ENCODE measurements at regions not wholly inside any gene's neighbourhood (a gene's known extent, or its start where the extent isn't known, plus 50 kb on each side); places are given as distances from the start of the nearest gene placed in this dataset.

GRCh38 chr2:163247847-163248220 lies 409.3 kb upstream of the KCNH7 start:
- Mint-ChIP-seq H3K27ac (ENCODE audit: unreplicated experiment) (no peak overlapping the region), H3K4me1 (ENCODE audit: unreplicated experiment) (peaks cover 3% of the 10 kb centered on the region), H3K36me3 (ENCODE audit: low read depth, unreplicated experiment) (no peaks in the 10 kb centered on the region)

GRCh38 chr2:163247156-163247846 lies 408.7 kb upstream of the KCNH7 start:
- no peak for TF ChIP-seq CTCF (IDR thresholded peaks at IDR 0.05; ENCODE audit: unreplicated experiment)
- no peaks in the 10 kb centered on the region for H3K9me3 Mint-ChIP-seq (ENCODE audit: unreplicated experiment)
- DNase-seq (ENCODE audit: low spot score) = no peak
- no peak overlapping the region for H3K27ac Mint-ChIP-seq (ENCODE audit: unreplicated experiment)
- H3K4me3 Mint-ChIP-seq (ENCODE audit: unreplicated experiment) = no peak overlapping the region
- no peaks in the 10 kb centered on the region for H3K27me3 Mint-ChIP-seq (ENCODE audit: unreplicated experiment)
- H3K4me1 Mint-ChIP-seq (ENCODE audit: unreplicated experiment) = peaks cover 3% of the 10 kb centered on the region
- no peaks in the 10 kb centered on the region for H3K36me3 Mint-ChIP-seq (ENCODE audit: low read depth, unreplicated experiment)

More at GRCh38 chr2:163247847-163248220, 409.3 kb upstream of the KCNH7 start:
- Mint-ChIP-seq H3K4me3 (ENCODE audit: unreplicated experiment) (no peak overlapping the region), H3K27me3 (ENCODE audit: unreplicated experiment) (no peaks in the 10 kb centered on the region), H3K9me3 (ENCODE audit: unreplicated experiment) (no peaks in the 10 kb centered on the region)
- no peak for TF ChIP-seq CTCF (IDR thresholded peaks at IDR 0.05; ENCODE audit: unreplicated experiment)
- no peak for DNase-seq (ENCODE audit: low spot score)

GRCh38 chr2:163246135-163246534 lies 407.6 kb upstream of the KCNH7 start:
- Mint-ChIP-seq H3K27ac (ENCODE audit: unreplicated experiment) (no peak overlapping the region), H3K4me3 (ENCODE audit: unreplicated experiment) (no peak overlapping the region), H3K4me1 (ENCODE audit: unreplicated experiment) (no peaks in the 10 kb centered on the region), H3K9me3 (ENCODE audit: unreplicated experiment) (no peaks in the 10 kb centered on the region), H3K27me3 (ENCODE audit: unreplicated experiment) (no peaks in the 10 kb centered on the region), H3K36me3 (ENCODE audit: low read depth, unreplicated experiment) (no peaks in the 10 kb centered on the region)
- DNase-seq (ENCODE audit: low spot score) = no peak
- no peak for TF ChIP-seq CTCF (IDR thresholded peaks at IDR 0.05; ENCODE audit: unreplicated experiment)

- Mint-ChIP-seq H3K27ac (ENCODE audit: unreplicated experiment) (no peak overlapping the region), H3K4me1 (ENCODE audit: unreplicated experiment) (no peaks in the 10 kb centered on the region)
These were observed 398.0 kb upstream of the KCNH7 start for GRCh38 chr2:163236553-163236952.

More at GRCh38 chr2:163236553-163236952, 398.0 kb upstream of the KCNH7 start:
- H3K27me3 Mint-ChIP-seq (ENCODE audit: unreplicated experiment) = peaks cover 2% of the 10 kb centered on the region
- no peaks in the 10 kb centered on the region for H3K9me3 Mint-ChIP-seq (ENCODE audit: unreplicated experiment)
- no peak overlapping the region for H3K4me3 Mint-ChIP-seq (ENCODE audit: unreplicated experiment)
- no peaks in the 10 kb centered on the region for H3K36me3 Mint-ChIP-seq (ENCODE audit: low read depth, unreplicated experiment)
- no peak for DNase-seq (ENCODE audit: low spot score)
- TF ChIP-seq CTCF (IDR thresholded peaks at IDR 0.05; ENCODE audit: unreplicated experiment) = no peak
